A673 (cell line): ENCODE measurements at regions not wholly inside any gene's neighbourhood (a gene's known extent, or its start where the extent isn't known, plus 50 kb on each side); places are given as distances from the start of the nearest gene placed in this dataset.

Experiments
- EZH2 ChIP-seq: fragments of 200-600 bp; sonication (generic); IDR thresholded peaks from 2 replicates; pipeline ENCODE4 v1.6.1; 2017; ENCODE audit warnings: borderline replicate concordance, low read depth, mild to moderate bottlenecking, mixed read lengths, antibody characterized with exemption, low read length; ENCODE audit not compliant: poor library complexity, severe bottlenecking
- TF ChIP-seq, protein P1 (sequence below): fragments of 300-800, 200-600 bp; sonication (generic); conservative IDR thresholded peaks from 2 replicates; pipeline ENCODE4 v1.5.1; 2017; ENCODE audit warnings: low read depth, mild to moderate bottlenecking, antibody characterized with exemption, low read length, moderate library complexity, mixed read lengths

GRCh38 chr11:115885535-115886421 lies 381.6 kb upstream of the CADM1 start:
- TF ChIP-seq, protein P1, sequence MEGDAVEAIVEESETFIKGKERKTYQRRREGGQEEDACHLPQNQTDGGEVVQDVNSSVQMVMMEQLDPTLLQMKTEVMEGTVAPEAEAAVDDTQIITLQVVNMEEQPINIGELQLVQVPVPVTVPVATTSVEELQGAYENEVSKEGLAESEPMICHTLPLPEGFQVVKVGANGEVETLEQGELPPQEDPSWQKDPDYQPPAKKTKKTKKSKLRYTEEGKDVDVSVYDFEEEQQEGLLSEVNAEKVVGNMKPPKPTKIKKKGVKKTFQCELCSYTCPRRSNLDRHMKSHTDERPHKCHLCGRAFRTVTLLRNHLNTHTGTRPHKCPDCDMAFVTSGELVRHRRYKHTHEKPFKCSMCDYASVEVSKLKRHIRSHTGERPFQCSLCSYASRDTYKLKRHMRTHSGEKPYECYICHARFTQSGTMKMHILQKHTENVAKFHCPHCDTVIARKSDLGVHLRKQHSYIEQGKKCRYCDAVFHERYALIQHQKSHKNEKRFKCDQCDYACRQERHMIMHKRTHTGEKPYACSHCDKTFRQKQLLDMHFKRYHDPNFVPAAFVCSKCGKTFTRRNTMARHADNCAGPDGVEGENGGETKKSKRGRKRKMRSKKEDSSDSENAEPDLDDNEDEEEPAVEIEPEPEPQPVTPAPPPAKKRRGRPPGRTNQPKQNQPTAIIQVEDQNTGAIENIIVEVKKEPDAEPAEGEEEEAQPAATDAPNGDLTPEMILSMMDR, result no peak
- TF ChIP-seq EZH2, result no peak
